Fibroblast of mammary gland (primary cell): ENCODE measurements at regions not wholly inside any gene's neighbourhood (a gene's known extent, or its start where the extent isn't known, plus 50 kb on each side); places are given as distances from the start of the nearest gene placed in this dataset.

ENCODE experiments used
- DNase-seq: peaks from one replicate; pipeline ENCODE4 v3.0.0-alpha.2; 2010; ENCODE audit warnings: low read depth
- H3K4me3 ChIP-seq: 2 replicates; pipeline ENCODE4 v1.5.1; 2011; ENCODE audit warnings: low read depth, mild to moderate bottlenecking, low read length, moderate library complexity; ENCODE audit not compliant: control insufficient read depth
- TF ChIP-seq, protein P1 (sequence below): conservative IDR thresholded peaks from 2 replicates; pipeline ENCODE4 v1.5.1; 2011; ENCODE audit warnings: low read depth, low read length, inconsistent platforms; ENCODE audit not compliant: control insufficient read depth, insufficient read depth

DNA sequence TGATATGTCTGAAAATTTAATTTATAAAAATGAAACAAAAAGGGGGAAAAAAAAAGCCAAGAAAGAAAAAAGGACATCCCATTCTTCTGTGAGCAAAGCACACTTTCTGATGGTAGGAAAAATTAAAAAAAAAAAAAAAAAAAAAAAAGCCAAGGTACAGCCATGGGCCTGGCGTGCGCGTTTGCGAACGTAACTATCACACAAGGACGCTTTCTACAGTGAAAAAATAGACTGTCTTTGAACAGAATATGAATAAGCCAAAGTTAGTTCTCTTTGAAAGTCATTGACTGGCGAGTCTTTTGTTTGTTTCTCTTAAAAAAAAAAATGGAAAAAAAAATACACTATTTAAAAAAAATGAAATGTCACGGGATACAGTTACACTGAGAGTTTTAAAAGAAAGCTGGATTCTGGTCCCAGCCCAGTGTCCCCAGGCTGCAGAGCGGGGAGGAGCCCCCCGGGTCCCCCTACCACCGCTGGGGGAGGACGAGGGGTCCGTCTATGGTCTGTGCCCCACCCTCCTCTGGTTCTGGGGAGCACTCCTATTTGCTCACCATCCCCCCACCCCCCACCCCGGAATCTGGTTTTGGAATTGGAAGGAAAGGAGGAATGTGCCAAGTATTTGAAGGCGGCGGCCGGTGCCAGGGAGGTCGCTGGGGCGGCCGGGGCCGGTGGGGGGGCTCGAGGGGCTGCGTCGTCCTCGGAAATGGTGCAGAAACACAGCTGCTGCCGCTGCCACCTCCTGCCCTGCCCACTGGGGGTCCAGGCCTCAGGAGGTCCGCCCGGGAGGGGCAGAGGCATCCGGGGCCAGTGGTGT, 134.5 kb downstream of the PTPRS start:
- H3K4me3 ChIP-seq = no peak overlapping the region
- no peak for DNase-seq
- TF ChIP-seq, protein P1, sequence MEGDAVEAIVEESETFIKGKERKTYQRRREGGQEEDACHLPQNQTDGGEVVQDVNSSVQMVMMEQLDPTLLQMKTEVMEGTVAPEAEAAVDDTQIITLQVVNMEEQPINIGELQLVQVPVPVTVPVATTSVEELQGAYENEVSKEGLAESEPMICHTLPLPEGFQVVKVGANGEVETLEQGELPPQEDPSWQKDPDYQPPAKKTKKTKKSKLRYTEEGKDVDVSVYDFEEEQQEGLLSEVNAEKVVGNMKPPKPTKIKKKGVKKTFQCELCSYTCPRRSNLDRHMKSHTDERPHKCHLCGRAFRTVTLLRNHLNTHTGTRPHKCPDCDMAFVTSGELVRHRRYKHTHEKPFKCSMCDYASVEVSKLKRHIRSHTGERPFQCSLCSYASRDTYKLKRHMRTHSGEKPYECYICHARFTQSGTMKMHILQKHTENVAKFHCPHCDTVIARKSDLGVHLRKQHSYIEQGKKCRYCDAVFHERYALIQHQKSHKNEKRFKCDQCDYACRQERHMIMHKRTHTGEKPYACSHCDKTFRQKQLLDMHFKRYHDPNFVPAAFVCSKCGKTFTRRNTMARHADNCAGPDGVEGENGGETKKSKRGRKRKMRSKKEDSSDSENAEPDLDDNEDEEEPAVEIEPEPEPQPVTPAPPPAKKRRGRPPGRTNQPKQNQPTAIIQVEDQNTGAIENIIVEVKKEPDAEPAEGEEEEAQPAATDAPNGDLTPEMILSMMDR = no peak

- H3K4me3 ChIP-seq = no peak overlapping the region
- no peak for DNase-seq
- TF ChIP-seq, protein P1 = no peak
Measured at GRCh38 chr19:5205381-5205780, 135.2 kb downstream of the PTPRS start.

GRCh38 chr19:5204212-5204611, 136.4 kb downstream of the PTPRS start:
- DNase-seq = no peak
- TF ChIP-seq, protein P1 = no peak
- H3K4me3 ChIP-seq = no peak overlapping the region
